ENCODE measurements at regions not wholly inside any gene's neighbourhood (a gene's known extent, or its start where the extent isn't known, plus 50 kb on each side); places are given as distances from the start of the nearest gene placed in this dataset.
"Not testable (repeated sequence)": the region's sequence is repeated elsewhere in the genome, so short reads cannot be mapped to it uniquely, and the experiment has no call there.

DNA sequence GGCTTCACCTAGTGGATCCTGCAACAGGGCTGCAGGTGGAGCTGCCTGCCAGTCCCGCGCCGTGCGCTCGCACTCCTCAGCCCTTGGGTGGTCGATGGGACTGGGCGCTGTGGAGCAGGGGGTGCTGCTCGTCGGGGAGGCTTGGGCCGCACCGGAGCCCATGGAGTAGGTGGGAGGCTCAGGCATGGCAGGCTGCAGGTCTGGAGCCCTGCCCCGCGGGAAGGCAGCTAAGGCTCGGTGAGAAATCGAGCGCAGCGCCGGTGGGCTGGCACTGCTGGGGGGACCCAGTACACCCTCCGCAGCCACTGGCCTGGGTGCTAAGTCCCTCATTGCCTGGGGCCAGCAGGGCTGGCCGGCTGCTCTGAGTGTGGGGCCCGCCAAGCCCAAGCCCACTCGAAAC lies 156.3 kb upstream of the NRXN3 start:
- WGBS (ENCODE audit: insufficient coverage): 88% methylated on average over 12 of the region's 22 CpGs
- DNase-seq: not testable (repeated sequence)

GRCh38 chr14:78016532-78016931 lies 153.6 kb upstream of the NRXN3 start:
- no peak for DNase-seq
- Histone ChIP-seq H3K27ac (ENCODE audit: low read length) (no peak overlapping the region), H3K9me3 (replicated peaks; ENCODE audit: control insufficient read depth, low read depth, low read length) (no peaks in the 10 kb centered on the region), H3K36me3 (ENCODE audit: control insufficient read depth, insufficient read depth, low read length) (no peaks in the 10 kb centered on the region), H3K27me3 (ENCODE audit: control insufficient read depth, insufficient read depth, low read length) (no peaks in the 10 kb centered on the region), H3K4me1 (ENCODE audit: control insufficient read depth, insufficient read depth, low read length) (no peaks in the 10 kb centered on the region), H3K4me3 (ENCODE audit: low read length) (no peak overlapping the region)
- 76% methylated on average over 2 of the region's 2 CpGs for WGBS (ENCODE audit: insufficient coverage)

More for the DNA sequence above, 156.3 kb upstream of the NRXN3 start:
- H3K27me3 ChIP-seq (ENCODE audit: control insufficient read depth, insufficient read depth, low read length); H3K36me3 ChIP-seq (ENCODE audit: control insufficient read depth, insufficient read depth, low read length); H3K4me1 ChIP-seq (ENCODE audit: control insufficient read depth, insufficient read depth, low read length); H3K4me3 ChIP-seq (ENCODE audit: low read length); H3K9me3 ChIP-seq (replicated peaks; ENCODE audit: control insufficient read depth, low read depth, low read length); H3K27ac ChIP-seq (ENCODE audit: low read length): not testable (repeated sequence)

GRCh38 chr14:78018283-78018682 lies 151.9 kb upstream of the NRXN3 start:
- no CpG with 5 or more reads among the region's 2 CpGs for WGBS (ENCODE audit: insufficient coverage)
- H3K4me1 ChIP-seq (ENCODE audit: control insufficient read depth, insufficient read depth, low read length): no peaks in the 10 kb centered on the region
- no peaks in the 10 kb centered on the region for H3K27me3 ChIP-seq (ENCODE audit: control insufficient read depth, insufficient read depth, low read length)
- no peaks in the 10 kb centered on the region for H3K9me3 ChIP-seq (replicated peaks; ENCODE audit: control insufficient read depth, low read depth, low read length)
- no peak overlapping the region for H3K4me3 ChIP-seq (ENCODE audit: low read length)
- H3K27ac ChIP-seq (ENCODE audit: low read length): no peak overlapping the region
- H3K36me3 ChIP-seq (ENCODE audit: control insufficient read depth, insufficient read depth, low read length): no peaks in the 10 kb centered on the region
- no peak for DNase-seq

GRCh38 chr14:78022059-78022458 lies 148.1 kb upstream of the NRXN3 start:
- Histone ChIP-seq H3K4me3 (ENCODE audit: low read length) (no peak overlapping the region), H3K36me3 (ENCODE audit: control insufficient read depth, insufficient read depth, low read length) (no peaks in the 10 kb centered on the region), H3K4me1 (ENCODE audit: control insufficient read depth, insufficient read depth, low read length) (no peaks in the 10 kb centered on the region), H3K9me3 (replicated peaks; ENCODE audit: control insufficient read depth, low read depth, low read length) (no peaks in the 10 kb centered on the region), H3K27ac (ENCODE audit: low read length) (no peak overlapping the region), H3K27me3 (ENCODE audit: control insufficient read depth, insufficient read depth, low read length) (no peaks in the 10 kb centered on the region)
- WGBS (ENCODE audit: insufficient coverage): 7% methylated on average over 2 of the region's 5 CpGs
- DNase-seq: peak; percentile 15

GRCh38 chr14:78023112-78023511 lies 147.1 kb upstream of the NRXN3 start:
- no peak overlapping the region for H3K27ac ChIP-seq (ENCODE audit: low read length)
- WGBS (ENCODE audit: insufficient coverage): 88% methylated on average over 1 of the region's 2 CpGs
- H3K4me1 ChIP-seq (ENCODE audit: control insufficient read depth, insufficient read depth, low read length): no peaks in the 10 kb centered on the region
- no peak for DNase-seq
- no peaks in the 10 kb centered on the region for H3K27me3 ChIP-seq (ENCODE audit: control insufficient read depth, insufficient read depth, low read length)
- no peak overlapping the region for H3K4me3 ChIP-seq (ENCODE audit: low read length)
- H3K36me3 ChIP-seq (ENCODE audit: control insufficient read depth, insufficient read depth, low read length): no peaks in the 10 kb centered on the region
- H3K9me3 ChIP-seq (replicated peaks; ENCODE audit: control insufficient read depth, low read depth, low read length): no peaks in the 10 kb centered on the region

DNA sequence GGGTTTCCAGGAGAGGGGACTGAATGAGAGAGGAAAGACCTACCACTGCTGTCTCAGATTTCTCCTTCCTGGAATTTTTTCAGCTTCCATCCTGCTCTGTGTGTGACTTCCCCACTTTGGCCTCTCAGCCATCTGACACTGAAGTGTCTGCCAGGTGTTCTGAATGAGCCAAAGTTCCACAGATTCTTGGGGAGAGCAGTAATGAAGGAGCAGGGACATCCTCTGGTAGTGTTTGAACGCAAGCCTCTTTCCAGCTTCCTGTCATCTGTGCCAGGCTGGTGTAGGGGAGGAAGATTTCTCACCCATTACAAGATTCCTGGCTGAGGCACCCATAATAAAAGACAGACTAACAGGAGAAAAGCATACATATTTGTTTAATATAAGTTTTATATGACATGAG lies 141.7 kb upstream of the NRXN3 start:
- H3K4me1 ChIP-seq (ENCODE audit: control insufficient read depth, insufficient read depth, low read length): no peaks in the 10 kb centered on the region
- H3K27ac ChIP-seq (ENCODE audit: low read length): no peak overlapping the region
- DNase-seq: peak; percentile 47
- peaks cover 3% of the 10 kb centered on the region for H3K27me3 ChIP-seq (ENCODE audit: control insufficient read depth, insufficient read depth, low read length)
- WGBS (ENCODE audit: insufficient coverage): no CpG with 5 or more reads among the region's 1 CpG
- no peaks in the 10 kb centered on the region for H3K36me3 ChIP-seq (ENCODE audit: control insufficient read depth, insufficient read depth, low read length)
- H3K4me3 ChIP-seq (ENCODE audit: low read length): no peak overlapping the region
- H3K9me3 ChIP-seq (replicated peaks; ENCODE audit: control insufficient read depth, low read depth, low read length): no peaks in the 10 kb centered on the region

DNA sequence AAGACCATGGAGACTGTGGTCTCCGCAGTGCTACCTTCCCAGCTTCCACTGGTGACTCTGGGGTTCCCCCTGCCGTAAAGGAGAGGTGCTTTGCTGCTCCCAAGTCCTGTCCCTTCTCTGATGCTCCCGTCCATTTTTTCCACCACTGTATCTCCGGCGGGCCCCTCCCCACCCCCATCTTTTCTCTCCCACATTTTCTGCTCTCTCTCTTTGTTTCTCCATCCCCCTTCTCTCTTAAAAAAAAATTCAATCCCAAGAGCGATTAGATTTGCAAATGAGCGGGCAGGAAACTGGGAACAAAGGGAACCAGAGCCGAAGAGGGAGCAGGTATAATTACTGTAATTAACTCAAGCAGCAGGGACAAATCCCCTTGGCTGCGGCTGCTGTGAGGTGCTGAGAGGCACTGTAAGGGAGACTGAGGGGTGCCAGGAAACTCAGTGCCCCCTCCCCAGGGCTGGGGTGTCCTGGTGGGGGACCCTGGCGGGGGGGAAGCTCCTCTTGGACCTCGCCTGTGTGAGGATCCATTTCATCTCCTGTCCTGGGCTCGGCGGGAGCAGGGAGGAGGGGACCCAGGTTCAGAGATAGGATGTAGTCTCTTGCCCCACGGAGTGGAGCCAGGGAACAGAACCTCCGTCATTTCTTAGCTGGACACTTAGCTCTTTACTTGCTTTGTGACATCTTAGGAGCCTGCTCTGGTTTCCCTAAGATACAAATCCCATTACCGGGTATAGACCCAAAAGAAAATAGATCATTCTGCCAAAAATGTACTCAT lies 140.4 kb upstream of the NRXN3 start:
- Histone ChIP-seq H3K36me3 (ENCODE audit: control insufficient read depth, insufficient read depth, low read length) (no peaks in the 10 kb centered on the region), H3K9me3 (replicated peaks; ENCODE audit: control insufficient read depth, low read depth, low read length) (no peaks in the 10 kb centered on the region), H3K27me3 (ENCODE audit: control insufficient read depth, insufficient read depth, low read length) (peaks cover 3% of the 10 kb centered on the region), H3K4me3 (ENCODE audit: low read length) (no peak overlapping the region), H3K4me1 (ENCODE audit: control insufficient read depth, insufficient read depth, low read length) (no peaks in the 10 kb centered on the region), H3K27ac (ENCODE audit: low read length) (no peak overlapping the region)
- 9% methylated on average over 10 of the region's 16 CpGs for WGBS (ENCODE audit: insufficient coverage)
- DNase-seq: no peak

- no CpG with 5 or more reads among the region's 1 CpG for WGBS (ENCODE audit: insufficient coverage)
- DNase-seq: no peak
- Histone ChIP-seq H3K4me1 (ENCODE audit: control insufficient read depth, insufficient read depth, low read length) (no peaks in the 10 kb centered on the region), H3K27ac (ENCODE audit: low read length) (no peak overlapping the region), H3K4me3 (ENCODE audit: low read length) (no peak overlapping the region), H3K36me3 (ENCODE audit: control insufficient read depth, insufficient read depth, low read length) (no peaks in the 10 kb centered on the region), H3K9me3 (replicated peaks; ENCODE audit: control insufficient read depth, low read depth, low read length) (no peaks in the 10 kb centered on the region), H3K27me3 (ENCODE audit: control insufficient read depth, insufficient read depth, low read length) (no peaks in the 10 kb centered on the region)
Measured at GRCh38 chr14:78043349-78043748, 126.8 kb upstream of the NRXN3 start.

DNA sequence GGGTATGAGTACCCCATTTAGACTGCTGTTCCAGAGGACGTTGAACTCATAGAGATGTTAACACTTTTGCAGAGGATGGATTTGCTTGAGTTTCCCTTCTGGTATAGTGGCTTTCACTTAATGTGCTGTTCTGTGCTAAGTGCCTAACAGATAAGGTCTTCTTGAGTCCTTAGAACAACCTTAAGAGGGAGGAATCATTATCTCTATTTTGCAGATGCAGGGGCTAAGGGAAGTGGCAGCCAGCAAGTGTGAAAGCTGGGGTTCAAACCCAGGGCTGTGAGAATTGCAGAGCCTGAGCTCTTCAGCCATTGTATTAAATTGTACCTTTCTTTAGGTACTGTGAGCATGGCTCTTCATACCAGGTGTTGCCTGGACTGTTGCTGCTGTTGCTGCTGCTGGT lies 122.1 kb upstream of the NRXN3 start:
- WGBS (ENCODE audit: insufficient coverage): no CpG with 5 or more reads among the region's 1 CpG
- Histone ChIP-seq H3K4me1 (ENCODE audit: control insufficient read depth, insufficient read depth, low read length) (no peaks in the 10 kb centered on the region), H3K4me3 (ENCODE audit: low read length) (no peak overlapping the region), H3K27me3 (ENCODE audit: control insufficient read depth, insufficient read depth, low read length) (no peaks in the 10 kb centered on the region), H3K36me3 (ENCODE audit: control insufficient read depth, insufficient read depth, low read length) (no peaks in the 10 kb centered on the region), H3K27ac (ENCODE audit: low read length) (no peak overlapping the region), H3K9me3 (replicated peaks; ENCODE audit: control insufficient read depth, low read depth, low read length) (no peaks in the 10 kb centered on the region)
- DNase-seq: no peak

- DNase-seq; H3K4me1 ChIP-seq (ENCODE audit: control insufficient read depth, insufficient read depth, low read length); H3K27me3 ChIP-seq (ENCODE audit: control insufficient read depth, insufficient read depth, low read length); H3K9me3 ChIP-seq (replicated peaks; ENCODE audit: control insufficient read depth, low read depth, low read length); H3K27ac ChIP-seq (ENCODE audit: low read length); H3K36me3 ChIP-seq (ENCODE audit: control insufficient read depth, insufficient read depth, low read length); H3K4me3 ChIP-seq (ENCODE audit: low read length): not testable (repeated sequence)
- WGBS (ENCODE audit: insufficient coverage): 89% methylated on average over 1 of the region's 2 CpGs
Measured at GRCh38 chr14:78056890-78057289, 113.3 kb upstream of the NRXN3 start.

GRCh38 chr14:78070344-78070743 lies 99.8 kb upstream of the NRXN3 start:
- peaks cover 9% of the 10 kb centered on the region for H3K4me1 ChIP-seq (ENCODE audit: control insufficient read depth, insufficient read depth, low read length)
- no peak overlapping the region for H3K4me3 ChIP-seq (ENCODE audit: low read length)
- H3K9me3 ChIP-seq (replicated peaks; ENCODE audit: control insufficient read depth, low read depth, low read length): no peaks in the 10 kb centered on the region
- no peak for DNase-seq
- no peaks in the 10 kb centered on the region for H3K27me3 ChIP-seq (ENCODE audit: control insufficient read depth, insufficient read depth, low read length)
- H3K36me3 ChIP-seq (ENCODE audit: control insufficient read depth, insufficient read depth, low read length): no peaks in the 10 kb centered on the region
- no CpG with 5 or more reads among the region's 1 CpG for WGBS (ENCODE audit: insufficient coverage)
- H3K27ac ChIP-seq (ENCODE audit: low read length): no peak overlapping the region
